Liver (tissue), 8 donors: ENCODE measurements at regions not wholly inside any gene's neighbourhood (a gene's known extent, or its start where the extent isn't known, plus 50 kb on each side); places are given as distances from the start of the nearest gene placed in this dataset.

Experiments
- DNase-seq: peaks from one replicate; pipeline ENCODE4 v3.0.0-alpha.2; 2017; ENCODE audit warnings: low spot score
- H3K27ac ChIP-seq, 2 donors: one replicate each; pipeline ENCODE4 v1.7.0; 2013; ENCODE audit warnings: inconsistent platforms in 2 of 2, low read length in 2 of 2, control low read depth in 1 of 2, low read depth in 1 of 2, mild to moderate bottlenecking in 1 of 2
- H3K27me3 ChIP-seq, 4 donors: one replicate each; pipeline versions ENCODE4 v1.6.1 to v1.7.0; 2013; ENCODE audit warnings: low read length in 3 of 4, inconsistent platforms in 1 of 4, mild to moderate bottlenecking in 1 of 4, moderate library complexity in 1 of 4; ENCODE audit not compliant: control insufficient read depth in 4 of 4, insufficient read depth in 4 of 4
- H3K36me3 ChIP-seq, 4 donors: one replicate each; pipeline versions ENCODE4 v1.6.1 to v1.7.0; 2013; ENCODE audit warnings: low read length in 3 of 4, mild to moderate bottlenecking in 3 of 4, low read depth in 1 of 4, moderate library complexity in 1 of 4; ENCODE audit not compliant: control insufficient read depth in 4 of 4, insufficient read depth in 3 of 4
- H3K4me1 ChIP-seq, 4 donors: one replicate each; pipeline versions ENCODE4 v1.6.1 to v1.7.0; 2013; ENCODE audit warnings: low read length in 3 of 4, mild to moderate bottlenecking in 3 of 4, moderate library complexity in 1 of 4; ENCODE audit not compliant: control insufficient read depth in 4 of 4, insufficient read depth in 4 of 4
- H3K4me3 ChIP-seq, 3 donors: one replicate each; pipeline versions ENCODE4 v1.6.1 to v1.7.0; 2013; ENCODE audit warnings: low read length in 3 of 3, control low read depth in 1 of 3, low read depth in 1 of 3, mild to moderate bottlenecking in 1 of 3
- H3K9ac ChIP-seq, 2 donors: one replicate each; pipeline ENCODE4 v1.7.0; 2013; ENCODE audit warnings: low read length in 2 of 2, mild to moderate bottlenecking in 2 of 2, moderate library complexity in 2 of 2, control low read depth in 1 of 2, low read depth in 1 of 2
- H3K9me3 ChIP-seq, 4 donors: one replicate each; pipeline versions ENCODE4 v1.6.1 to v1.7.0; 2013; ENCODE audit warnings: low read length in 3 of 4; ENCODE audit not compliant: control insufficient read depth in 4 of 4
- EGR1 ChIP-seq, 2 donors: IDR thresholded peaks; 2 replicates each; pipeline ENCODE4 v1.6.1; 2016 to 2018; ENCODE audit warnings: antibody characterized with exemption in 2 of 2, low read depth in 2 of 2
- FOXA1 ChIP-seq: IDR thresholded peaks from 2 replicates; pipeline ENCODE4 v1.6.1; 2016; ENCODE audit warnings: antibody characterized with exemption
- FOXA2 ChIP-seq: IDR thresholded peaks from 2 replicates; pipeline ENCODE4 v1.6.1; 2016; ENCODE audit warnings: antibody characterized with exemption
- GABPA ChIP-seq, 2 donors: IDR thresholded peaks in 1 of 2; conservative IDR thresholded peaks in 1 of 2; 2 replicates each; pipeline ENCODE4 v1.6.1; 2016; ENCODE audit warnings: antibody characterized with exemption in 2 of 2, mild to moderate bottlenecking in 1 of 2, moderate library complexity in 1 of 2
- HNF4A ChIP-seq, 2 donors: conservative IDR thresholded peaks; 2 replicates each; pipeline ENCODE4 v1.6.1; 2016; ENCODE audit warnings: antibody characterized with exemption in 2 of 2, mild to moderate bottlenecking in 2 of 2
- HNF4G ChIP-seq: IDR thresholded peaks from 2 replicates; pipeline ENCODE4 v1.6.1; 2016; ENCODE audit warnings: antibody characterized with exemption
- JUND ChIP-seq, 2 donors: IDR thresholded peaks; 2 replicates each; pipeline ENCODE4 v1.6.1; 2016; ENCODE audit warnings: antibody characterized with exemption in 2 of 2
- NR2F2 ChIP-seq: IDR thresholded peaks from 2 replicates; pipeline ENCODE4 v1.6.1; 2016; ENCODE audit warnings: antibody characterized with exemption
- RAD21 ChIP-seq, 2 donors: IDR thresholded peaks; 2 replicates each; pipeline ENCODE4 v1.6.1; 2016; ENCODE audit warnings: antibody characterized with exemption in 2 of 2, mild to moderate bottlenecking in 2 of 2
- RXRA ChIP-seq, 2 donors: IDR thresholded peaks; 2 replicates each; pipeline ENCODE4 v1.6.1; 2017 to 2018; ENCODE audit warnings: antibody characterized with exemption in 2 of 2, mild to moderate bottlenecking in 1 of 2
- SP1 ChIP-seq: IDR thresholded peaks from 2 replicates; pipeline ENCODE4 v1.6.1; 2018; ENCODE audit warnings: antibody characterized with exemption, mild to moderate bottlenecking
- TAF1 ChIP-seq: conservative IDR thresholded peaks from 2 replicates; pipeline ENCODE4 v1.6.1; 2016; ENCODE audit warnings: antibody characterized with exemption, mild to moderate bottlenecking
- YY1 ChIP-seq: IDR thresholded peaks from 2 replicates; pipeline ENCODE4 v1.6.1; 2016; ENCODE audit warnings: antibody characterized with exemption, mild to moderate bottlenecking
- WGBS: extraction: QIAGEN DNeasy Blood & Tissue Kit; methylation state at CpG from one replicate; pipeline ENCODE4 v1.1.7; 2013; 5-methylcytosine and 5-hydroxymethylcytosine counted together
- TF ChIP-seq, protein P1 (sequence below): fragments of 150-350 bp; IDR thresholded peaks from 2 replicates; pipeline ENCODE4 v1.5.1; 2017; ENCODE audit warnings: improper control_type of control experiment, low read depth, low read length; ENCODE audit not compliant: missing input control
- TF ChIP-seq, protein P2 (sequence below): IDR thresholded peaks from 2 replicates; pipeline ENCODE4 v1.6.1; 2016; ENCODE audit warnings: antibody characterized with exemption, mild to moderate bottlenecking
- TF ChIP-seq, protein P3 (sequence below): IDR thresholded peaks from 2 replicates; pipeline ENCODE4 v1.6.1; 2016; ENCODE audit warnings: antibody characterized with exemption
- TF ChIP-seq, protein P4 (sequence below): IDR thresholded peaks from 2 replicates; pipeline ENCODE4 v1.6.1; 2016; ENCODE audit warnings: antibody characterized with exemption
- TF ChIP-seq, protein P5 (sequence below): IDR thresholded peaks from 2 replicates; pipeline ENCODE4 v1.6.1; 2016; ENCODE audit warnings: antibody characterized with exemption
- donor health status: healthy.
- donor health status: healthy.
- donor health status: healthy.
- donor health status: healthy.
- donor health status: healthy.

DNA sequence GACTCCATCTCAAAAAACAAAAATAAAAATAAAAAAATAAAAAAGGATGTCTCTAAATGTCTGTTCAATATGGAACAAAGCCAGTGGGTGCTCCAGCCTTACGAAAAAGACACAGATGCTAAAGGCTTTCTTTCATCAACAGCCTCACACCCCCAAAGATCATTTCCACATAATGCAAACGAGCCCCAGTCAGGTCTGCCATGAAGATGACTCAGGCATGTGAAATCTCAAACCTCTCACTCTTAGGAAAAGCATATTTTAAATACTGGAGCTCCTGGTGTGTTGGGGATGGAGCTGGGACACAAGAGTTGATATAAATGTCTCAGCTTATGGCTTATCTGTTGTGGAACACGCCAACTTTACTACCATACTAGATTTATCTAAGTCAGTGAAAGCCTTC, 49.9 kb upstream of the PLXNC1 start:
- H3K27ac ChIP-seq = no peak overlapping the region
- WGBS = 57% methylated on average over 3 of the region's 3 CpGs
- H3K9ac ChIP-seq = no peak overlapping the region
- TF ChIP-seq, protein P1, sequence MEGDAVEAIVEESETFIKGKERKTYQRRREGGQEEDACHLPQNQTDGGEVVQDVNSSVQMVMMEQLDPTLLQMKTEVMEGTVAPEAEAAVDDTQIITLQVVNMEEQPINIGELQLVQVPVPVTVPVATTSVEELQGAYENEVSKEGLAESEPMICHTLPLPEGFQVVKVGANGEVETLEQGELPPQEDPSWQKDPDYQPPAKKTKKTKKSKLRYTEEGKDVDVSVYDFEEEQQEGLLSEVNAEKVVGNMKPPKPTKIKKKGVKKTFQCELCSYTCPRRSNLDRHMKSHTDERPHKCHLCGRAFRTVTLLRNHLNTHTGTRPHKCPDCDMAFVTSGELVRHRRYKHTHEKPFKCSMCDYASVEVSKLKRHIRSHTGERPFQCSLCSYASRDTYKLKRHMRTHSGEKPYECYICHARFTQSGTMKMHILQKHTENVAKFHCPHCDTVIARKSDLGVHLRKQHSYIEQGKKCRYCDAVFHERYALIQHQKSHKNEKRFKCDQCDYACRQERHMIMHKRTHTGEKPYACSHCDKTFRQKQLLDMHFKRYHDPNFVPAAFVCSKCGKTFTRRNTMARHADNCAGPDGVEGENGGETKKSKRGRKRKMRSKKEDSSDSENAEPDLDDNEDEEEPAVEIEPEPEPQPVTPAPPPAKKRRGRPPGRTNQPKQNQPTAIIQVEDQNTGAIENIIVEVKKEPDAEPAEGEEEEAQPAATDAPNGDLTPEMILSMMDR = no peak
- TF ChIP-seq FOXA1 (no peak), YY1 (no peak), HNF4G (no peak), GABPA (IDR thresholded peaks at IDR 0.05 in 1 of 2, conservative IDR thresholded peaks at IDR 0.05 in 1 of 2) (no peak), TAF1 (no peak), NR2F2 (no peak), JUND (IDR thresholded peaks at IDR 0.05) (no peak), HNF4A (conservative IDR thresholded peaks at IDR 0.05) (no peak), FOXA2 (no peak), RXRA (IDR thresholded peaks at IDR 0.05) (no peak), EGR1 (IDR thresholded peaks at IDR 0.05; ENCODE audit: low read depth in 2 of 2) (no peak), SP1 (no peak), RAD21 (IDR thresholded peaks at IDR 0.05) (no peak)
- TF ChIP-seq, protein P2, sequence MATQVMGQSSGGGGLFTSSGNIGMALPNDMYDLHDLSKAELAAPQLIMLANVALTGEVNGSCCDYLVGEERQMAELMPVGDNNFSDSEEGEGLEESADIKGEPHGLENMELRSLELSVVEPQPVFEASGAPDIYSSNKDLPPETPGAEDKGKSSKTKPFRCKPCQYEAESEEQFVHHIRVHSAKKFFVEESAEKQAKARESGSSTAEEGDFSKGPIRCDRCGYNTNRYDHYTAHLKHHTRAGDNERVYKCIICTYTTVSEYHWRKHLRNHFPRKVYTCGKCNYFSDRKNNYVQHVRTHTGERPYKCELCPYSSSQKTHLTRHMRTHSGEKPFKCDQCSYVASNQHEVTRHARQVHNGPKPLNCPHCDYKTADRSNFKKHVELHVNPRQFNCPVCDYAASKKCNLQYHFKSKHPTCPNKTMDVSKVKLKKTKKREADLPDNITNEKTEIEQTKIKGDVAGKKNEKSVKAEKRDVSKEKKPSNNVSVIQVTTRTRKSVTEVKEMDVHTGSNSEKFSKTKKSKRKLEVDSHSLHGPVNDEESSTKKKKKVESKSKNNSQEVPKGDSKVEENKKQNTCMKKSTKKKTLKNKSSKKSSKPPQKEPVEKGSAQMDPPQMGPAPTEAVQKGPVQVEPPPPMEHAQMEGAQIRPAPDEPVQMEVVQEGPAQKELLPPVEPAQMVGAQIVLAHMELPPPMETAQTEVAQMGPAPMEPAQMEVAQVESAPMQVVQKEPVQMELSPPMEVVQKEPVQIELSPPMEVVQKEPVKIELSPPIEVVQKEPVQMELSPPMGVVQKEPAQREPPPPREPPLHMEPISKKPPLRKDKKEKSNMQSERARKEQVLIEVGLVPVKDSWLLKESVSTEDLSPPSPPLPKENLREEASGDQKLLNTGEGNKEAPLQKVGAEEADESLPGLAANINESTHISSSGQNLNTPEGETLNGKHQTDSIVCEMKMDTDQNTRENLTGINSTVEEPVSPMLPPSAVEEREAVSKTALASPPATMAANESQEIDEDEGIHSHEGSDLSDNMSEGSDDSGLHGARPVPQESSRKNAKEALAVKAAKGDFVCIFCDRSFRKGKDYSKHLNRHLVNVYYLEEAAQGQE = no peak
- TF ChIP-seq, protein P3, sequence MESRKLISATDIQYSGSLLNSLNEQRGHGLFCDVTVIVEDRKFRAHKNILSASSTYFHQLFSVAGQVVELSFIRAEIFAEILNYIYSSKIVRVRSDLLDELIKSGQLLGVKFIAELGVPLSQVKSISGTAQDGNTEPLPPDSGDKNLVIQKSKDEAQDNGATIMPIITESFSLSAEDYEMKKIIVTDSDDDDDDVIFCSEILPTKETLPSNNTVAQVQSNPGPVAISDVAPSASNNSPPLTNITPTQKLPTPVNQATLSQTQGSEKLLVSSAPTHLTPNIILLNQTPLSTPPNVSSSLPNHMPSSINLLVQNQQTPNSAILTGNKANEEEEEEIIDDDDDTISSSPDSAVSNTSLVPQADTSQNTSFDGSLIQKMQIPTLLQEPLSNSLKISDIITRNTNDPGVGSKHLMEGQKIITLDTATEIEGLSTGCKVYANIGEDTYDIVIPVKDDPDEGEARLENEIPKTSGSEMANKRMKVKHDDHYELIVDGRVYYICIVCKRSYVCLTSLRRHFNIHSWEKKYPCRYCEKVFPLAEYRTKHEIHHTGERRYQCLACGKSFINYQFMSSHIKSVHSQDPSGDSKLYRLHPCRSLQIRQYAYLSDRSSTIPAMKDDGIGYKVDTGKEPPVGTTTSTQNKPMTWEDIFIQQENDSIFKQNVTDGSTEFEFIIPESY = no peak
- TF ChIP-seq, protein P4, sequence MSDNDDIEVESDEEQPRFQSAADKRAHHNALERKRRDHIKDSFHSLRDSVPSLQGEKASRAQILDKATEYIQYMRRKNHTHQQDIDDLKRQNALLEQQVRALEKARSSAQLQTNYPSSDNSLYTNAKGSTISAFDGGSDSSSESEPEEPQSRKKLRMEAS = no peak
- TF ChIP-seq, protein P5, sequence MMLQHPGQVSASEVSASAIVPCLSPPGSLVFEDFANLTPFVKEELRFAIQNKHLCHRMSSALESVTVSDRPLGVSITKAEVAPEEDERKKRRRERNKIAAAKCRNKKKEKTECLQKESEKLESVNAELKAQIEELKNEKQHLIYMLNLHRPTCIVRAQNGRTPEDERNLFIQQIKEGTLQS = no peak
- no peak for DNase-seq
- H3K36me3 ChIP-seq = no peaks in the 10 kb centered on the region
- H3K27me3 ChIP-seq = no peaks in the 10 kb centered on the region
- H3K9me3 ChIP-seq = no peaks in the 10 kb centered on the region
- no peak overlapping the region for H3K4me3 ChIP-seq
- H3K4me1 ChIP-seq = peaks cover 0 to 11% (median 9%) of the 10 kb centered on the region in 4 donors
